GM18870 (cell line): ENCODE measurements at regions not wholly inside any gene's neighbourhood (a gene's known extent, or its start where the extent isn't known, plus 50 kb on each side); places are given as distances from the start of the nearest gene placed in this dataset.
"Not testable (repeated sequence)": the region's sequence is repeated elsewhere in the genome, so short reads cannot be mapped to it uniquely, and the experiment has no call there.

ENCODE experiments used
- ATAC-seq: cut with Tn5 transposase; IDR thresholded peaks from one replicate; pipeline ENCODE4 v1.9.1; 2021; ENCODE audit warnings: moderate library complexity; ENCODE audit not compliant: unreplicated experiment

GRCh38 chr3:87109465-87109864, 117.6 kb upstream of the CHMP2B start:
- ATAC-seq: no peak

GRCh38 chr3:87101861-87102625, 111.1 kb upstream of the VGLL3 start:
- no peak for ATAC-seq

GRCh38 chr3:87097733-87098132, 106.8 kb upstream of the VGLL3 start:
- ATAC-seq: not testable (repeated sequence)

GRCh38 chr3:87090631-87091030, 99.7 kb upstream of the VGLL3 start:
- no peak for ATAC-seq

- ATAC-seq: peak; percentile 58
Observed at GRCh38 chr3:87088993-87089841, 98.3 kb upstream of the VGLL3 start.

GRCh38 chr3:87088430-87088992, 97.6 kb upstream of the VGLL3 start:
- ATAC-seq: peak; percentile 3

GRCh38 chr3:87084868-87085267, 93.9 kb upstream of the VGLL3 start:
- ATAC-seq: no peak

GRCh38 chr3:87082796-87083440, 92.0 kb upstream of the VGLL3 start:
- peak; percentile 87 for ATAC-seq

GRCh38 chr3:87077355-87077754, 86.4 kb upstream of the VGLL3 start:
- ATAC-seq: no peak

- no peak for ATAC-seq
Observed at GRCh38 chr3:87076946-87077345, 86.0 kb upstream of the VGLL3 start.

- no peak for ATAC-seq
Observed at GRCh38 chr3:87073496-87074145, 82.7 kb upstream of the VGLL3 start.

- ATAC-seq: no peak
Observed at GRCh38 chr3:87072446-87072845, 81.5 kb upstream of the VGLL3 start.

GRCh38 chr3:87069971-87070370, 79.0 kb upstream of the VGLL3 start:
- ATAC-seq: no peak

GRCh38 chr3:87069021-87069420, 78.1 kb upstream of the VGLL3 start:
- no peak for ATAC-seq

GRCh38 chr3:87062685-87063084, 71.7 kb upstream of the VGLL3 start:
- no peak for ATAC-seq

- no peak for ATAC-seq
Observed at GRCh38 chr3:87057474-87057873, 66.5 kb upstream of the VGLL3 start.

GRCh38 chr3:87053553-87053952, 62.6 kb upstream of the VGLL3 start:
- no peak for ATAC-seq

GRCh38 chr3:87052499-87053260, 61.7 kb upstream of the VGLL3 start:
- no peak for ATAC-seq

- peak; percentile 76 for ATAC-seq
Observed at GRCh38 chr3:87047852-87048251, 56.9 kb upstream of the VGLL3 start.

- ATAC-seq: no peak
Observed at GRCh38 chr3:87046241-87046640, 55.3 kb upstream of the VGLL3 start.
